GM23338 (cell line): ENCODE measurements at regions not wholly inside any gene's neighbourhood (a gene's known extent, or its start where the extent isn't known, plus 50 kb on each side); places are given as distances from the start of the nearest gene placed in this dataset.

Source experiments
- CREB1 ChIP-seq: fragments of 250-450 bp; sonication (Bioruptor Pico); IDR thresholded peaks from 2 replicates; pipeline ENCODE4 v1.5.0; 2020; ENCODE audit warnings: low read depth, mild to moderate bottlenecking, moderate library complexity
- EZH2 ChIP-seq: fragments of 200-600 bp; sonication (generic); IDR thresholded peaks from one replicate; pipeline ENCODE4 v1.8.0; 2017; ENCODE audit warnings: antibody characterized with exemption, mild to moderate bottlenecking, low read depth; ENCODE audit not compliant: unreplicated experiment
- EZH2phosphoT487 ChIP-seq: fragments of 200-600 bp; sonication (generic); IDR thresholded peaks from one replicate; pipeline ENCODE4 v1.8.1; 2018; ENCODE audit warnings: antibody characterized with exemption; ENCODE audit not compliant: unreplicated experiment
- JUNB ChIP-seq: IDR thresholded peaks from one replicate; pipeline ENCODE4 v1.6.1; 2016; ENCODE audit warnings: antibody characterized with exemption; ENCODE audit not compliant: unreplicated experiment
- NANOG ChIP-seq: IDR thresholded peaks from 2 replicates; pipeline ENCODE4 v1.6.1; 2016; ENCODE audit warnings: antibody characterized with exemption, borderline replicate concordance
- POLR2AphosphoS5 ChIP-seq: IDR thresholded peaks from 2 replicates; pipeline ENCODE4 v1.6.1; 2016; ENCODE audit warnings: antibody characterized with exemption, low read depth
- STAT1 ChIP-seq: IDR thresholded peaks from one replicate; pipeline ENCODE4 v1.6.1; 2016; ENCODE audit warnings: antibody characterized with exemption; ENCODE audit not compliant: unreplicated experiment
- ZNF114 ChIP-seq: fragments of 250-450 bp; sonication (Bioruptor Pico); IDR thresholded peaks from 2 replicates; pipeline ENCODE4 v1.5.0; 2020; ENCODE audit warnings: mild to moderate bottlenecking, moderate library complexity
- ZNF331 ChIP-seq: fragments of 250-450 bp; sonication (Bioruptor Pico); IDR thresholded peaks from 2 replicates; pipeline ENCODE4 v1.5.0; 2020; ENCODE audit warnings: low read depth, mild to moderate bottlenecking, moderate library complexity
- TF ChIP-seq, protein P1 (sequence below), 2 experiments: fragments of 200-600 bp in 1 of 2; sonication (generic) in 1 of 2; conservative IDR thresholded peaks; 2 replicates each; pipeline versions ENCODE4 v1.5.1 to v1.6.1; 2016 to 2017; ENCODE audit warnings: antibody characterized with exemption in 2 of 2, low read depth in 2 of 2, mild to moderate bottlenecking in 2 of 2, moderate library complexity in 1 of 2
- TF ChIP-seq, protein P2 (sequence below): IDR thresholded peaks from one replicate; pipeline ENCODE4 v1.6.1; 2018; ENCODE audit warnings: antibody characterized with exemption; ENCODE audit not compliant: unreplicated experiment
- TF ChIP-seq, protein P3 (sequence below): IDR thresholded peaks from 2 replicates; pipeline ENCODE4 v1.6.1; 2016; ENCODE audit warnings: antibody characterized with exemption

DNA sequence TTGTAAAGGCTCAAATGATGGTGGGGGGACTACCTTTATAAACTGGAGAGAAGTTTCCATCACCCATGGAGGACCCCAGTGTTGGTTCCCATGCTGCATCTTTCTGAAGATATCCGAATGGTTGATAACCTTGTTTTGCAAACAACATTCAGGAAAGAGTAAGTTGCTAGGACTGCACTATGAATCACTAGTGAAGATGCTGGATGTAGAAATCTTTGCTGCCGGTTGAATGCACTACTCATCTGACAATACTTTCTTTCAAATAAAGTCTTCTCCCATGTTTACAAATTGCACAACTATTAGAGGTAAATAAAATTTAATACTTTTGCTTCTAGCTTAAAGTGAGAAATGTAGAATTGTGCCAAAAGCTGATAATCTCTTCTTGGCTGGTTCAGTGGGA, 198.4 kb upstream of the SLITRK6 start:
- TF ChIP-seq EZH2phosphoT487 (no peak), ZNF114 (no peak), EZH2 (no peak), POLR2AphosphoS5 (no peak), CREB1 (no peak), NANOG (no peak), JUNB (no peak), ZNF331 (CRISPR knock-in tag) (no peak), STAT1 (no peak)
- TF ChIP-seq, protein P1, sequence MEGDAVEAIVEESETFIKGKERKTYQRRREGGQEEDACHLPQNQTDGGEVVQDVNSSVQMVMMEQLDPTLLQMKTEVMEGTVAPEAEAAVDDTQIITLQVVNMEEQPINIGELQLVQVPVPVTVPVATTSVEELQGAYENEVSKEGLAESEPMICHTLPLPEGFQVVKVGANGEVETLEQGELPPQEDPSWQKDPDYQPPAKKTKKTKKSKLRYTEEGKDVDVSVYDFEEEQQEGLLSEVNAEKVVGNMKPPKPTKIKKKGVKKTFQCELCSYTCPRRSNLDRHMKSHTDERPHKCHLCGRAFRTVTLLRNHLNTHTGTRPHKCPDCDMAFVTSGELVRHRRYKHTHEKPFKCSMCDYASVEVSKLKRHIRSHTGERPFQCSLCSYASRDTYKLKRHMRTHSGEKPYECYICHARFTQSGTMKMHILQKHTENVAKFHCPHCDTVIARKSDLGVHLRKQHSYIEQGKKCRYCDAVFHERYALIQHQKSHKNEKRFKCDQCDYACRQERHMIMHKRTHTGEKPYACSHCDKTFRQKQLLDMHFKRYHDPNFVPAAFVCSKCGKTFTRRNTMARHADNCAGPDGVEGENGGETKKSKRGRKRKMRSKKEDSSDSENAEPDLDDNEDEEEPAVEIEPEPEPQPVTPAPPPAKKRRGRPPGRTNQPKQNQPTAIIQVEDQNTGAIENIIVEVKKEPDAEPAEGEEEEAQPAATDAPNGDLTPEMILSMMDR (conservative IDR thresholded peaks at IDR 0.05; ENCODE audit: low read depth in 2 of 2), result no peak
- TF ChIP-seq, protein P2, sequence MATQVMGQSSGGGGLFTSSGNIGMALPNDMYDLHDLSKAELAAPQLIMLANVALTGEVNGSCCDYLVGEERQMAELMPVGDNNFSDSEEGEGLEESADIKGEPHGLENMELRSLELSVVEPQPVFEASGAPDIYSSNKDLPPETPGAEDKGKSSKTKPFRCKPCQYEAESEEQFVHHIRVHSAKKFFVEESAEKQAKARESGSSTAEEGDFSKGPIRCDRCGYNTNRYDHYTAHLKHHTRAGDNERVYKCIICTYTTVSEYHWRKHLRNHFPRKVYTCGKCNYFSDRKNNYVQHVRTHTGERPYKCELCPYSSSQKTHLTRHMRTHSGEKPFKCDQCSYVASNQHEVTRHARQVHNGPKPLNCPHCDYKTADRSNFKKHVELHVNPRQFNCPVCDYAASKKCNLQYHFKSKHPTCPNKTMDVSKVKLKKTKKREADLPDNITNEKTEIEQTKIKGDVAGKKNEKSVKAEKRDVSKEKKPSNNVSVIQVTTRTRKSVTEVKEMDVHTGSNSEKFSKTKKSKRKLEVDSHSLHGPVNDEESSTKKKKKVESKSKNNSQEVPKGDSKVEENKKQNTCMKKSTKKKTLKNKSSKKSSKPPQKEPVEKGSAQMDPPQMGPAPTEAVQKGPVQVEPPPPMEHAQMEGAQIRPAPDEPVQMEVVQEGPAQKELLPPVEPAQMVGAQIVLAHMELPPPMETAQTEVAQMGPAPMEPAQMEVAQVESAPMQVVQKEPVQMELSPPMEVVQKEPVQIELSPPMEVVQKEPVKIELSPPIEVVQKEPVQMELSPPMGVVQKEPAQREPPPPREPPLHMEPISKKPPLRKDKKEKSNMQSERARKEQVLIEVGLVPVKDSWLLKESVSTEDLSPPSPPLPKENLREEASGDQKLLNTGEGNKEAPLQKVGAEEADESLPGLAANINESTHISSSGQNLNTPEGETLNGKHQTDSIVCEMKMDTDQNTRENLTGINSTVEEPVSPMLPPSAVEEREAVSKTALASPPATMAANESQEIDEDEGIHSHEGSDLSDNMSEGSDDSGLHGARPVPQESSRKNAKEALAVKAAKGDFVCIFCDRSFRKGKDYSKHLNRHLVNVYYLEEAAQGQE, result no peak
- TF ChIP-seq, protein P3, sequence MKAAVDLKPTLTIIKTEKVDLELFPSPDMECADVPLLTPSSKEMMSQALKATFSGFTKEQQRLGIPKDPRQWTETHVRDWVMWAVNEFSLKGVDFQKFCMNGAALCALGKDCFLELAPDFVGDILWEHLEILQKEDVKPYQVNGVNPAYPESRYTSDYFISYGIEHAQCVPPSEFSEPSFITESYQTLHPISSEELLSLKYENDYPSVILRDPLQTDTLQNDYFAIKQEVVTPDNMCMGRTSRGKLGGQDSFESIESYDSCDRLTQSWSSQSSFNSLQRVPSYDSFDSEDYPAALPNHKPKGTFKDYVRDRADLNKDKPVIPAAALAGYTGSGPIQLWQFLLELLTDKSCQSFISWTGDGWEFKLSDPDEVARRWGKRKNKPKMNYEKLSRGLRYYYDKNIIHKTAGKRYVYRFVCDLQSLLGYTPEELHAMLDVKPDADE, result no peak
